Neuronal stem cell (in vitro differentiated cells): ENCODE measurements at regions not wholly inside any gene's neighbourhood (a gene's known extent, or its start where the extent isn't known, plus 50 kb on each side); places are given as distances from the start of the nearest gene placed in this dataset.
"Not testable (repeated sequence)": the region's sequence is repeated elsewhere in the genome, so short reads cannot be mapped to it uniquely, and the experiment has no call there.

ENCODE experiments used
- DNase-seq: peaks from one replicate; pipeline ENCODE4 v3.0.0-alpha.2; 2013; ENCODE audit warnings: low spot score
- H2AFZ ChIP-seq: one replicate; pipeline ENCODE4 v1.6.1; 2013; ENCODE audit warnings: mild to moderate bottlenecking, low read length, inconsistent platforms
- H2AK5ac ChIP-seq: 2 replicates; pipeline ENCODE4 v1.6.1; 2013; ENCODE audit warnings: low read depth, mild to moderate bottlenecking, inconsistent platforms, low read length, moderate library complexity, mixed read lengths
- H2BK120ac ChIP-seq: 2 replicates; pipeline ENCODE4 v1.6.1; 2013; ENCODE audit warnings: low read depth, mild to moderate bottlenecking, inconsistent platforms, low read length, moderate library complexity, mixed read lengths
- H2BK12ac ChIP-seq: one replicate; pipeline ENCODE4 v1.6.1; 2013; ENCODE audit warnings: low read length, inconsistent platforms
- H2BK15ac ChIP-seq: 2 replicates; pipeline ENCODE4 v1.6.1; 2013; ENCODE audit warnings: mild to moderate bottlenecking, low read length, inconsistent platforms, mixed read lengths
- H2BK5ac ChIP-seq: one replicate; pipeline ENCODE4 v1.6.1; 2013; ENCODE audit warnings: inconsistent platforms, mild to moderate bottlenecking, low read length, moderate library complexity
- H3K14ac ChIP-seq: one replicate; pipeline ENCODE4 v1.6.1; 2013; ENCODE audit warnings: low read length, inconsistent platforms
- H3K18ac ChIP-seq: 2 replicates; pipeline ENCODE4 v1.6.1; 2013; ENCODE audit warnings: low read length, inconsistent platforms
- H3K23ac ChIP-seq: 2 replicates; pipeline ENCODE4 v1.6.1; 2013; ENCODE audit warnings: low read depth, mild to moderate bottlenecking, mixed read lengths, low read length, inconsistent platforms; ENCODE audit not compliant: poor library complexity
- H3K27ac ChIP-seq: replicated peaks from 3 replicates; pipeline ENCODE4 v1.5.1; 2013; ENCODE audit warnings: low read length, inconsistent platforms
- H3K27me3 ChIP-seq, 3 experiments: 2 replicates each; pipeline ENCODE4 v1.6.1; 2013; ENCODE audit warnings: low read length in 3 of 3, mild to moderate bottlenecking in 2 of 3, inconsistent platforms in 1 of 3, low read depth in 1 of 3, mixed read lengths in 1 of 3, moderate library complexity in 1 of 3; ENCODE audit not compliant: control insufficient read depth in 3 of 3, insufficient read depth in 3 of 3
- H3K36me3 ChIP-seq, 2 donors: replicated peaks in 1 of 2; 2 replicates each; pipeline ENCODE4 v1.6.1; 2013; ENCODE audit warnings: low read length in 2 of 2; ENCODE audit not compliant: control insufficient read depth in 2 of 2, insufficient read depth in 2 of 2
- H3K4ac ChIP-seq: 2 replicates; pipeline ENCODE4 v1.6.1; 2013; ENCODE audit warnings: inconsistent platforms, mild to moderate bottlenecking, low read length, moderate library complexity
- H3K4me1 ChIP-seq, 2 donors: 1 replicate in 1 of 2; 2 replicates in 1 of 2; pipeline ENCODE4 v1.6.1; 2013; ENCODE audit warnings: low read length in 2 of 2, low read depth in 1 of 2; ENCODE audit not compliant: control insufficient read depth in 2 of 2, insufficient read depth in 1 of 2
- H3K4me2 ChIP-seq: one replicate; pipeline ENCODE4 v1.6.1; 2013; ENCODE audit warnings: mild to moderate bottlenecking, low read length, inconsistent platforms; ENCODE audit not compliant: insufficient read depth, poor library complexity, severe bottlenecking
- H3K4me3 ChIP-seq, 2 donors: 2 replicates each; pipeline ENCODE4 v1.5.1; 2013; ENCODE audit warnings: low read length in 2 of 2, mild to moderate bottlenecking in 2 of 2, inconsistent platforms in 1 of 2, moderate library complexity in 1 of 2
- H3K79me1 ChIP-seq: one replicate; pipeline ENCODE4 v1.6.1; 2013; ENCODE audit warnings: low read depth, mild to moderate bottlenecking, inconsistent platforms, low read length, moderate library complexity
- H3K9ac ChIP-seq: one replicate; pipeline ENCODE4 v1.6.1; 2013; ENCODE audit warnings: mild to moderate bottlenecking, low read depth, low read length, inconsistent platforms; ENCODE audit not compliant: poor library complexity
- H3K9me3 ChIP-seq, 2 donors: replicated peaks in 1 of 2; 2 replicates each; pipeline versions ENCODE3 to v1.6.1; 2013; ENCODE audit warnings: low read length in 2 of 2, mild to moderate bottlenecking in 2 of 2, inconsistent platforms in 1 of 2, low read depth in 1 of 2, mixed read lengths in 1 of 2, moderate library complexity in 1 of 2; ENCODE audit not compliant: control insufficient read depth in 2 of 2, insufficient read depth in 1 of 2
- H4K8ac ChIP-seq: one replicate; pipeline ENCODE4 v1.6.1; 2013; ENCODE audit warnings: low read depth, mild to moderate bottlenecking, inconsistent platforms, low read length, moderate library complexity
- H4K91ac ChIP-seq: one replicate; pipeline ENCODE4 v1.6.1; 2013; ENCODE audit warnings: low read length, low read depth, mild to moderate bottlenecking, inconsistent platforms; ENCODE audit not compliant: poor library complexity
- WGBS, 2 donors: extraction: QIAGEN DNeasy Blood & Tissue Kit; methylation state at CpG; one replicate each; pipeline ENCODE4 v1.1.7; 2013; ENCODE audit warnings: missing lambda C conversion rate in 2 of 2, mixed read lengths in 1 of 2; ENCODE audit not compliant: insufficient read length in 2 of 2, insufficient replicate concordance in 1 of 2; ENCODE audit errors: extremely low coverage in 2 of 2; 5-methylcytosine and 5-hydroxymethylcytosine counted together

GRCh38 chr16:29309601-29310000 is 96.9 kb downstream of the NPIPB11 start:
- H2BK5ac ChIP-seq, H3K23ac ChIP-seq, H3K79me1 ChIP-seq, H2AK5ac ChIP-seq, H3K4me2 ChIP-seq, H3K9ac ChIP-seq, H4K91ac ChIP-seq, H3K4me3 ChIP-seq, DNase-seq, H3K4me1 ChIP-seq, H3K36me3 ChIP-seq, H3K27me3 ChIP-seq, H2AFZ ChIP-seq, H3K9me3 ChIP-seq, H4K8ac ChIP-seq, H3K4ac ChIP-seq, H2BK12ac ChIP-seq, H3K27ac ChIP-seq, H3K18ac ChIP-seq, H2BK120ac ChIP-seq: not testable (repeated sequence)
- WGBS, 2 donors, result no CpG with 5 or more reads among the region's 13 CpGs
- peak overlapping the region; percentile 67 for H2BK15ac ChIP-seq
- peak overlapping the region; percentile 38 for H3K14ac ChIP-seq

DNA sequence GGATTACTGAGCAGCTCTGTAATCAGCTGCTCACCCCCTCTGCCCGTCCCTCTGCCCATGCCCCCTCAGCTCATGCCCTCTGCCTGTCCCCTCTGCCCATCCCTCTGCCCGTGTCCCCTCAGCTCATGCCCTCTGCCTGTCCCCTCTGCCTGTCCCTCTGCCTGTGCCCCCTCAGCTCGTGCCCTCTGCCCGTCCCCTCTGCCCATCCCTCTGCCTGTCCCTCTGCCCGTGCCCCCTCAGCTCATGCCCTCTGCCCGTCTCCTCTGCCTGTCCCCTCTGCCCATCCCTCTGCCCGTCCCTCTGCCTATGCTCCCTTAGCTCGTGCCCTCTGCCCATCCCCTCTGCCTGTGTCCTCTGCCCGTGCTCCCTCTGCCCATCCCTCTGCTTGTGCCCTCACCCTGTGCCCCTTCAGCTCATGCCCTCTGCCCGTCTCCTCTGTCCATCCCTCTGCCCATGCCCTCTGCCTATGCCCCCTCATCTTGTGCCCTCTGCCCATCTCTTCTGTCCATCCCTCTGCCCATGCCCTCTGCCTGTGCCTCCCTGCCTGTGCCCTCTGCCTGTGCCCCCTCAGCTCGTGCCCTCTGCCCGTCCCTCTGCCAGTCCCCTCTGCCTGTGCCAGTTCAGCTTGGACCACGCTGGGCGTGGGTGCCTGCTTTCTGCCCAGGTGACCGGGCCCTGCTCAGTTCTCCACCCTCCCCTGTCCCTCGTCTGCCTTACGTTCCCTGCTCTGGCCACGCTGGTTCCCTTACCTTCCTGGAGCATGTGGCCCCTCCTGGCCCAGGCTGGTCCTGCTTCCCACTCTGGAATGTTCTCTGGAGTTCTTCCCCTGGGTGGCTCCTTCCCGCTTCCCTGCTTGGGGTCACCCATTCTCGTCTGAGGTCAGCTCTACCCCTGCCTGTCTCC is 97.6 kb downstream of the NPIPB11 start:
- Histone ChIP-seq H3K23ac (peak overlapping the region; percentile 43), H3K4me3 (peak overlapping the region in 1 of 2 donors; percentile 28), H3K4me2 (no peak overlapping the region), H2BK5ac (no peak overlapping the region), H3K9ac (peak overlapping the region; percentile 44), H3K4me1 (peaks cover 2 to 4% of the 10 kb centered on the region in 2 donors), H4K91ac (no peak overlapping the region), H2AFZ (no peak overlapping the region), H3K4ac (peak overlapping the region; percentile 66), H3K9me3 (no peaks in the 10 kb centered on the region), H3K14ac (peak overlapping the region; percentile 82), H3K79me1 (no peaks in the 10 kb centered on the region), H3K18ac (no peak overlapping the region), H2BK120ac (no peak overlapping the region), H3K27ac (no peak overlapping the region), H2BK15ac (peak overlapping the region; percentile 85), H2BK12ac (no peak overlapping the region), H3K36me3 (no peaks in the 10 kb centered on the region), H3K27me3 (no peaks in the 10 kb centered on the region), H4K8ac (peak overlapping the region; percentile 92), H2AK5ac (no peak overlapping the region)
- WGBS, 2 donors, result no CpG with 5 or more reads among the region's 20 CpGs
- DNase-seq, result no peak

GRCh38 chr16:29307598-29308507 is 98.7 kb downstream of the NPIPB11 start:
- H3K36me3 ChIP-seq, result no peaks in the 10 kb centered on the region
- no peak overlapping the region for H3K9ac ChIP-seq
- no peak overlapping the region for H2BK5ac ChIP-seq
- H2AK5ac ChIP-seq, result peak overlapping the region; percentile 40
- H2BK120ac ChIP-seq, result no peak overlapping the region
- peak overlapping the region; percentile 50 for H4K8ac ChIP-seq
- peak overlapping the region; percentile 77 for H3K18ac ChIP-seq
- no peaks in the 10 kb centered on the region for H3K79me1 ChIP-seq
- H3K4ac ChIP-seq, result no peak overlapping the region
- H3K23ac ChIP-seq, result peak overlapping the region; percentile 57
- H2BK15ac ChIP-seq, result no peak overlapping the region
- no peak overlapping the region for H4K91ac ChIP-seq
- H3K27me3 ChIP-seq, result no peaks in the 10 kb centered on the region
- WGBS, 2 donors, result no CpG with 5 or more reads among the region's 19 CpGs
- peak overlapping the region; percentile 31 for H2BK12ac ChIP-seq
- no peak overlapping the region for H3K14ac ChIP-seq
- H3K4me2 ChIP-seq, result no peak overlapping the region
- peak overlapping the region; percentile 46 for H2AFZ ChIP-seq
- no peak overlapping the region for H3K4me3 ChIP-seq
- peaks cover 2 to 3% of the 10 kb centered on the region in 2 donors for H3K4me1 ChIP-seq
- DNase-seq, result no peak
- H3K27ac ChIP-seq, result no peak overlapping the region
- H3K9me3 ChIP-seq, result no peaks in the 10 kb centered on the region
